Liver (tissue), 3 donors: ENCODE measurements at regions not wholly inside any gene's neighbourhood (a gene's known extent, or its start where the extent isn't known, plus 50 kb on each side); places are given as distances from the start of the nearest gene placed in this dataset.

Experiments
- FOXA1 ChIP-seq: IDR thresholded peaks from 2 replicates; pipeline ENCODE4 v1.6.1; 2016; ENCODE audit warnings: antibody characterized with exemption
- GABPA ChIP-seq, 2 donors: IDR thresholded peaks in 1 of 2; conservative IDR thresholded peaks in 1 of 2; 2 replicates each; pipeline ENCODE4 v1.6.1; 2016; ENCODE audit warnings: antibody characterized with exemption in 2 of 2, mild to moderate bottlenecking in 1 of 2, moderate library complexity in 1 of 2
- HNF4A ChIP-seq, 2 donors: conservative IDR thresholded peaks; 2 replicates each; pipeline ENCODE4 v1.6.1; 2016; ENCODE audit warnings: antibody characterized with exemption in 2 of 2, mild to moderate bottlenecking in 2 of 2
- RAD21 ChIP-seq, 2 donors: IDR thresholded peaks; 2 replicates each; pipeline ENCODE4 v1.6.1; 2016; ENCODE audit warnings: antibody characterized with exemption in 2 of 2, mild to moderate bottlenecking in 2 of 2
- SP1 ChIP-seq: IDR thresholded peaks from 2 replicates; pipeline ENCODE4 v1.6.1; 2018; ENCODE audit warnings: antibody characterized with exemption, mild to moderate bottlenecking
- TAF1 ChIP-seq: conservative IDR thresholded peaks from 2 replicates; pipeline ENCODE4 v1.6.1; 2016; ENCODE audit warnings: antibody characterized with exemption, mild to moderate bottlenecking
- YY1 ChIP-seq: IDR thresholded peaks from 2 replicates; pipeline ENCODE4 v1.6.1; 2016; ENCODE audit warnings: antibody characterized with exemption, mild to moderate bottlenecking
- TF ChIP-seq, protein P1 (sequence below): fragments of 150-350 bp; IDR thresholded peaks from 2 replicates; pipeline ENCODE4 v1.5.1; 2017; ENCODE audit warnings: improper control_type of control experiment, low read depth, low read length; ENCODE audit not compliant: missing input control
- TF ChIP-seq, protein P2 (sequence below): IDR thresholded peaks from 2 replicates; pipeline ENCODE4 v1.6.1; 2016; ENCODE audit warnings: antibody characterized with exemption
- donor health status: healthy.
- donor health status: healthy.

GRCh38 chr12:132409495-132410295, 80.3 kb upstream of the FBRSL1 start:
- TF ChIP-seq SP1 = no peak
- TF ChIP-seq, protein P1, sequence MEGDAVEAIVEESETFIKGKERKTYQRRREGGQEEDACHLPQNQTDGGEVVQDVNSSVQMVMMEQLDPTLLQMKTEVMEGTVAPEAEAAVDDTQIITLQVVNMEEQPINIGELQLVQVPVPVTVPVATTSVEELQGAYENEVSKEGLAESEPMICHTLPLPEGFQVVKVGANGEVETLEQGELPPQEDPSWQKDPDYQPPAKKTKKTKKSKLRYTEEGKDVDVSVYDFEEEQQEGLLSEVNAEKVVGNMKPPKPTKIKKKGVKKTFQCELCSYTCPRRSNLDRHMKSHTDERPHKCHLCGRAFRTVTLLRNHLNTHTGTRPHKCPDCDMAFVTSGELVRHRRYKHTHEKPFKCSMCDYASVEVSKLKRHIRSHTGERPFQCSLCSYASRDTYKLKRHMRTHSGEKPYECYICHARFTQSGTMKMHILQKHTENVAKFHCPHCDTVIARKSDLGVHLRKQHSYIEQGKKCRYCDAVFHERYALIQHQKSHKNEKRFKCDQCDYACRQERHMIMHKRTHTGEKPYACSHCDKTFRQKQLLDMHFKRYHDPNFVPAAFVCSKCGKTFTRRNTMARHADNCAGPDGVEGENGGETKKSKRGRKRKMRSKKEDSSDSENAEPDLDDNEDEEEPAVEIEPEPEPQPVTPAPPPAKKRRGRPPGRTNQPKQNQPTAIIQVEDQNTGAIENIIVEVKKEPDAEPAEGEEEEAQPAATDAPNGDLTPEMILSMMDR = no peak
- TF ChIP-seq, protein P2, sequence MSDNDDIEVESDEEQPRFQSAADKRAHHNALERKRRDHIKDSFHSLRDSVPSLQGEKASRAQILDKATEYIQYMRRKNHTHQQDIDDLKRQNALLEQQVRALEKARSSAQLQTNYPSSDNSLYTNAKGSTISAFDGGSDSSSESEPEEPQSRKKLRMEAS = no peak
- no peak for TF ChIP-seq HNF4A (conservative IDR thresholded peaks at IDR 0.05)
- no peak for TF ChIP-seq YY1
- TF ChIP-seq GABPA (IDR thresholded peaks at IDR 0.05 in 1 of 2, conservative IDR thresholded peaks at IDR 0.05 in 1 of 2) = no peak
- TF ChIP-seq RAD21 (IDR thresholded peaks at IDR 0.05) = no peak
- TF ChIP-seq TAF1 = no peak
- TF ChIP-seq FOXA1 = no peak
